HEK293 (cell line): ENCODE measurements at regions not wholly inside any gene's neighbourhood (a gene's known extent, or its start where the extent isn't known, plus 50 kb on each side); places are given as distances from the start of the nearest gene placed in this dataset.

Experiments
- CTCF ChIA-PET: fragments of 350-600 bp; formaldehyde crosslinking; extraction: SDS; loops from one replicate; lab custom pipeline; 2021; ENCODE audit warnings: antibody characterized with exemption; lab: Yijun Ruan, JAX
- POLR2A ChIA-PET: fragments of 300-600 bp; formaldehyde crosslinking; extraction: SDS; loops from one replicate; lab custom pipeline; 2020; ENCODE audit warnings: antibody characterized with exemption, inconsistent platforms; lab: Yijun Ruan, JAX
- H3K27ac ChIP-seq: fragments of 200-500 bp; sonication (Bioruptor generic); 2 replicates; pipeline ENCODE4 v1.5.1; 2014; ENCODE audit warnings: low read depth, low read length, control low read depth, inconsistent platforms; ENCODE audit errors: extremely low read depth
- H3K36me3 ChIP-seq, 2 experiments: fragments of 200-500 bp in 1 of 2; sonication (Bioruptor generic) in 1 of 2; 1 replicate in 1 of 2; 2 replicates in 1 of 2; pipeline ENCODE4 v1.5.1; 2014 to 2017; ENCODE audit warnings: inconsistent platforms in 2 of 2, low read length in 2 of 2; ENCODE audit not compliant: control insufficient read depth in 2 of 2, insufficient read depth in 1 of 2
- H3K4me1 ChIP-seq: fragments of 200-500 bp; sonication (Bioruptor generic); 2 replicates; pipeline ENCODE4 v1.5.1; 2014; ENCODE audit warnings: mild to moderate bottlenecking, low read length, inconsistent platforms; ENCODE audit not compliant: control insufficient read depth, insufficient read depth
- H3K4me3 ChIP-seq: 2 replicates; pipeline ENCODE4 v1.5.1; 2011; ENCODE audit warnings: low read depth, mild to moderate bottlenecking, control low read depth, low read length, moderate library complexity
- H3K9me3 ChIP-seq: fragments of 200-500 bp; sonication (Bioruptor generic); 2 replicates; pipeline ENCODE4 v1.5.1; 2014; ENCODE audit warnings: low read depth, low read length, inconsistent platforms; ENCODE audit not compliant: control insufficient read depth, insufficient read depth
- INSM2 ChIP-seq: fragments of 450-650 bp; formaldehyde crosslinking; IDR thresholded peaks from 2 replicates; pipeline ENCODE4 v1.5.1; 2016; ENCODE audit warnings: missing biosample characterization, missing genetic modification characterization
- KLF10 ChIP-seq: fragments of 450-650 bp; IDR thresholded peaks from 2 replicates; pipeline ENCODE4 v1.5.1; 2018; ENCODE audit warnings: missing biosample characterization, mild to moderate bottlenecking, missing genetic modification characterization
- PATZ1 ChIP-seq: fragments of 450-650 bp; formaldehyde crosslinking; IDR thresholded peaks from 2 replicates; pipeline ENCODE4 v1.5.1; 2016; ENCODE audit warnings: missing biosample characterization, missing genetic modification characterization
- ZBTB20 ChIP-seq: fragments of 450-650 bp; formaldehyde crosslinking; IDR thresholded peaks from 2 replicates; pipeline ENCODE4 v1.5.1; 2016; ENCODE audit warnings: missing biosample characterization, missing genetic modification characterization
- ZBTB8A ChIP-seq: fragments of 450-650 bp; formaldehyde crosslinking; IDR thresholded peaks from 2 replicates; pipeline ENCODE4 v1.5.1; 2016; ENCODE audit warnings: missing biosample characterization, missing genetic modification characterization
- ZNF155 ChIP-seq: fragments of 450-650 bp; formaldehyde crosslinking; IDR thresholded peaks from 2 replicates; pipeline ENCODE4 v1.5.1; 2016; ENCODE audit warnings: missing biosample characterization, missing genetic modification characterization
- ZNF274 ChIP-seq, 2 experiments: fragments of 200-500 bp in 1 of 2; fragments of 450-650 bp in 1 of 2; sonication (Bioruptor generic) in 1 of 2; formaldehyde crosslinking in 1 of 2; IDR thresholded peaks; 2 replicates each; pipeline versions ENCODE4 v1.5.1 to v1.6.1; 2014 to 2016; ENCODE audit warnings: borderline replicate concordance in 1 of 2, inconsistent platforms in 1 of 2, low read length in 1 of 2, missing biosample characterization in 1 of 2, missing genetic modification characterization in 1 of 2
- ZNF292 ChIP-seq: fragments of 450-650 bp; formaldehyde crosslinking; IDR thresholded peaks from 2 replicates; pipeline ENCODE4 v1.5.1; 2016; ENCODE audit warnings: low read depth, missing biosample characterization, missing genetic modification characterization, borderline replicate concordance
- ZNF311 ChIP-seq: fragments of 450-650 bp; formaldehyde crosslinking; IDR thresholded peaks from 2 replicates; pipeline ENCODE4 v1.5.1; 2017; ENCODE audit warnings: missing biosample characterization, missing genetic modification characterization, borderline replicate concordance
- ZNF449 ChIP-seq: fragments of 450-650 bp; formaldehyde crosslinking; IDR thresholded peaks from 2 replicates; pipeline ENCODE4 v1.5.1; 2017; ENCODE audit warnings: missing biosample characterization, mild to moderate bottlenecking, missing genetic modification characterization, moderate library complexity
- ZNF488 ChIP-seq: fragments of 450-650 bp; formaldehyde crosslinking; IDR thresholded peaks from 2 replicates; pipeline ENCODE4 v1.5.1; 2016; ENCODE audit warnings: missing biosample characterization, missing genetic modification characterization
- ZNF513 ChIP-seq: fragments of 450-650 bp; IDR thresholded peaks from 2 replicates; pipeline ENCODE4 v1.5.1; 2018; ENCODE audit warnings: missing biosample characterization, missing genetic modification characterization
- ZNF530 ChIP-seq: fragments of 450-650 bp; formaldehyde crosslinking; IDR thresholded peaks from 2 replicates; pipeline ENCODE4 v1.5.1; 2016; ENCODE audit warnings: low read depth, missing biosample characterization, missing genetic modification characterization
- ZNF558 ChIP-seq: fragments of 450-650 bp; formaldehyde crosslinking; IDR thresholded peaks from 2 replicates; pipeline ENCODE4 v1.5.1; 2016; ENCODE audit warnings: missing biosample characterization, missing genetic modification characterization
- ZNF596 ChIP-seq: fragments of 450-650 bp; IDR thresholded peaks from 2 replicates; pipeline ENCODE4 v1.5.0; 2018; ENCODE audit warnings: missing biosample characterization, mild to moderate bottlenecking, missing genetic modification characterization, moderate library complexity
- ZNF670 ChIP-seq: fragments of 450-650 bp; formaldehyde crosslinking; IDR thresholded peaks from 2 replicates; pipeline ENCODE4 v1.5.1; 2016; ENCODE audit warnings: missing biosample characterization, missing genetic modification characterization, low read depth
- ZNF768 ChIP-seq: fragments of 450-650 bp; formaldehyde crosslinking; IDR thresholded peaks from 2 replicates; pipeline ENCODE4 v1.5.1; 2018; ENCODE audit warnings: missing biosample characterization, mild to moderate bottlenecking, missing genetic modification characterization
- ZNF785 ChIP-seq: fragments of 450-650 bp; formaldehyde crosslinking; IDR thresholded peaks from 2 replicates; pipeline ENCODE4 v1.5.1; 2016; ENCODE audit warnings: missing biosample characterization, missing genetic modification characterization
- ZNF830 ChIP-seq: fragments of 450-650 bp; IDR thresholded peaks from 2 replicates; pipeline ENCODE4 v1.5.0; 2018; ENCODE audit warnings: missing biosample characterization, missing genetic modification characterization, low read depth, mild to moderate bottlenecking, moderate library complexity
- ZNF837 ChIP-seq: fragments of 450-650 bp; formaldehyde crosslinking; IDR thresholded peaks from 2 replicates; pipeline ENCODE4 v1.5.1; 2016; ENCODE audit warnings: missing biosample characterization, missing genetic modification characterization
- ZSCAN16 ChIP-seq: fragments of 450-650 bp; formaldehyde crosslinking; IDR thresholded peaks from 2 replicates; pipeline ENCODE4 v1.5.1; 2016; ENCODE audit warnings: missing biosample characterization, missing genetic modification characterization

GRCh38 chr2:129488376-129488775 lies 491.1 kb upstream of the RAB6C start (continued):
- no peak for TF ChIP-seq PATZ1 (tag by site-specific recombination)
- no peak for TF ChIP-seq INSM2 (tag by site-specific recombination)
- no peak for TF ChIP-seq ZNF292 (tag by site-specific recombination)
- no peak for TF ChIP-seq ZNF670 (tag by site-specific recombination)
- no peak for TF ChIP-seq ZNF837 (tag by site-specific recombination)
- no peak for TF ChIP-seq ZNF768 (tag by site-specific recombination)
- no peak for TF ChIP-seq ZNF830 (tag by site-specific recombination)

GRCh38 chr2:129490641-129491040 lies 488.8 kb upstream of the RAB6C start:
- no peaks in the 10 kb centered on the region for H3K36me3 ChIP-seq
- ChIA-PET CTCF (no interaction called here), POLR2A (no interaction called here)
- H3K4me3 ChIP-seq: no peak overlapping the region
- TF ChIP-seq ZNF530 (no peak), ZNF513 (tag by site-specific recombination) (no peak), KLF10 (tag by site-specific recombination) (no peak), ZNF292 (tag by site-specific recombination) (no peak), ZNF558 (tag by site-specific recombination) (no peak), PATZ1 (tag by site-specific recombination) (no peak), ZNF274 (IDR thresholded peaks at IDR 0.05; ENCODE audit: low read length) (no peak), ZNF274 (tag by site-specific recombination; IDR thresholded peaks at IDR 0.05; ENCODE audit: borderline replicate concordance) (no peak), ZNF596 (no peak), ZSCAN16 (tag by site-specific recombination) (no peak), ZNF311 (tag by site-specific recombination) (no peak), ZNF449 (tag by site-specific recombination) (no peak), ZNF488 (tag by site-specific recombination) (no peak), ZBTB8A (no peak), ZNF785 (no peak), ZBTB20 (tag by site-specific recombination) (no peak), ZNF155 (tag by site-specific recombination) (no peak)
- no peaks in the 10 kb centered on the region for H3K4me1 ChIP-seq
- no peaks in the 10 kb centered on the region for H3K9me3 ChIP-seq
- H3K27ac ChIP-seq: no peak overlapping the region
